ENCODE measurements at regions not wholly inside any gene's neighbourhood (a gene's known extent, or its start where the extent isn't known, plus 50 kb on each side); places are given as distances from the start of the nearest gene placed in this dataset.

GRCh38 chr13:74210693-74211393 lies 76.6 kb upstream of the KLF12 start:
- DNase-seq: no peak

GRCh38 chr13:74206855-74207254 lies 72.7 kb upstream of the KLF12 start:
- DNase-seq: no peak

GRCh38 chr13:74206061-74206561 lies 71.9 kb upstream of the KLF12 start:
- DNase-seq: no peak

- no peak for DNase-seq
These were observed 71.1 kb upstream of the KLF12 start for GRCh38 chr13:74205313-74205690.

DNA sequence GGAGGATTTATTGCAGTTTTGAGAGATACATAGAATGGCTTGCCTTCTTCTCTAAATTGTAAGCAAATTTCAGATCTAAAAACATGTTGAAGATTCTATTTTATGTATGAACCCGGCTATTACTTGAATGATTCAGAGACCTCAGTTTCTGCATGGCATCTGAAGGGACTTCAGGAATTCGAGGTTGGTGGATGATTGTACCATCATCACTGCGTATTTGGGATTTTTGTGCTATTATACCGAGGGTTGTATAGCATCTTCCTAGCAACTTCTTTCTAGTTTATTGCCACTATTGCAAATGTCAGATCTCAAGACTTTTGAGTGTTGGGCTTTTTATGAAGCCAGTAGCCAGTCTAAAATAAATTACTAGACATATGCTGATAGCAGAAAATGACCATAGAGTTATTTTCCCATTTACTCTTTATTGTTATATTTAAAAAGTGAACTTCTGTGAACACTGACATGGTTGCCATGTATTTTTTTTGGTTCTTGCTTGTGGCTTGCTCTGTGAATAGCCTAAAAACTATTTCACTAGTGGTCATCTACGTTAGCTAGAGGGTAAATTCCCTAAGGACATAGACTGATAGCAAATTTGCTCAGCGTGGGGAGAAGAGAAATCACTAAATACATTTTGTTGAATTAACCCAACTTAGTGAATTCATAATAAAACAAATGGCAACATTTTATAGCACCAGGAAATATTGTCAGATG lies 70.6 kb upstream of the KLF12 start:
- no peak for DNase-seq

DNA sequence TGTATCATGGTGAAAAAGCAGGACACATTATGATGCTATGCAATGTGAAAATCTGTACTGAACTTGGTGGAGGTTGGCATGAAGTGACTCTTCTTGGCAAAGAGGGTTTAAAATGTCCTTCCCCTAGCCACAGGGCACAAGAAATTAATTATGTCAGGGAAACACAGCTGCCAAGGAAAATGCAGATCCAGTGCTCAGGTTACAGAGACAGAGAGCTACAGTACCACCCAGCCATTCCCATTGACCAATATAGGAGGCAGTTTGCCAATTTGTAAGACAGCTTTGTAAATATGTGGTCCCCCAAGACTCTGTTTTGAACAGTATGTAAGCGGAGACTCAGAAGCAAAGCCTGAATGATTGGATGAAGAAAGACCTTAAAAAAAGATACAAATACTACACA lies 69.4 kb upstream of the KLF12 start:
- no peak for DNase-seq

DNA sequence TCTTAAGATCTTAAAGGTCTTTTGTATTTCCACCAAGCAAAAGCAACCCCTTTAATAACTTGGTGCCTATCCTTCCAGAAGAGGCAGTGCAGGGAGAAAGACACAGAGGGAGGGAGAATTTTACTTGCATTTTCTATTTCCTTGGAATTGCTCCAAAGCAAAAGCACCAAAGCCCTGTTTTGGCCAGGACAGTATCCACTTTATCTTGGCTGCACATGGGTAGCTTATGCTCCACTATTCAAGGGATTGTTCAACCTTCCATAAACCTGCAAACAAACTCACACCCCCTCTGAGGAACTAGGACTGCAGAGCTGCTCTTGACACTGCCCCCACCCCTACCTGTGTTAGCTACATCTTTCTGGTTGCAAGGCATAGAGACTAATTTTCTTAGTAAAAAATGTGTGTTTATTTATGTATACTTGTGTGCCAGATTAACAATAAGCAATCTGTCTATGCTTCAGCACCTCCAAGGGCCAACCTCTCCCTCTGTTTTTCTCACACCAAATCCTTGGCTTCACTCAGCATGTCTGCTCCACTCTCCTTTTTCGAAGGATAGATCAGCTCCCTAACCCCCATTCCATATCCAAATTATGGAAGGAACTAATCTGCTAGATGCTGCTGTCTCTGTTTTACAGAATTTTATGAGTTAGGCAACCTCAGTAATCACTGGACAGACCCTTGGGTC lies 68.1 kb upstream of the KLF12 start:
- DNase-seq: no peak

- DNase-seq: no peak
These were observed 67.3 kb upstream of the KLF12 start for GRCh38 chr13:74201530-74201929.

- DNase-seq: no peak
These were observed 65.9 kb upstream of the KLF12 start for GRCh38 chr13:74200081-74200480.

DNA sequence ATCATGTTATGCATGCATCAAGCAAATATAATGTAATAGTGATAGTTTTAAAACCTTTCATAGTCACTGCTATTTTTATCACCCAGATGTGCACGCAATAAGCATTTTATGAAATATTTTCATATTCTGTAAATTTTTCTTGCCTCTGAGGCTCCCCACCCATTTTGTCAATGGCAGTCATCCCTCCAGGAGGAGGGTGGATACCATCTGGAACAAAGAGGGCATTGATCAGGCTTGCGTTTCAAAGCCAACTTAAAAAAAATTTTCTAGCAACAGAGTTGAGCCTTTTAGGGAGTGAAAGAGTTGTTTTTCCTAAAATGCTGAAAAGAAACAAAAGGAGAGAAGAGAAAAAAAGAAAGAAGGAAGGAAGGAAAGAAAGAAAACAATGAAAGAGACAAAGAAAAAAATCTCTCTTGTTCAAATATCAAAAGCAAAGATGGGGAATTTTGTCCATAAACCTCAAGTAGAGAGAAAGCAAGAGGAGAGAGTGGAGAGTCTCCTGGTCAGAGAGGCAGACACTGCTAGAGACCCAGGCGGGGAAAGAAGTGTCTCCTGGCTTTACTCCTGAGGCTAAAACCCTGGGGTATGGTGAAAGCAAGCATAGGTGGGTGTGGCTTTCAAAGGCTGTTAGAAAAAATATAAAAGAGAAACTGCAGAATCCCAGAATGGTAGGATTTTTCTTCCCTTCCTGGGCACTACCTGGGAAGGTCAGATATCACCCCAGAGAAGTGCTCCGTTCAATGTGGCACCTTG lies 63.6 kb upstream of the KLF12 start:
- no peak for DNase-seq

- no peak for DNase-seq
These were observed 60.6 kb upstream of the KLF12 start for GRCh38 chr13:74194846-74195245.

- DNase-seq: no peak
These were observed 59.2 kb upstream of the KLF12 start for GRCh38 chr13:74193391-74193790.

DNA sequence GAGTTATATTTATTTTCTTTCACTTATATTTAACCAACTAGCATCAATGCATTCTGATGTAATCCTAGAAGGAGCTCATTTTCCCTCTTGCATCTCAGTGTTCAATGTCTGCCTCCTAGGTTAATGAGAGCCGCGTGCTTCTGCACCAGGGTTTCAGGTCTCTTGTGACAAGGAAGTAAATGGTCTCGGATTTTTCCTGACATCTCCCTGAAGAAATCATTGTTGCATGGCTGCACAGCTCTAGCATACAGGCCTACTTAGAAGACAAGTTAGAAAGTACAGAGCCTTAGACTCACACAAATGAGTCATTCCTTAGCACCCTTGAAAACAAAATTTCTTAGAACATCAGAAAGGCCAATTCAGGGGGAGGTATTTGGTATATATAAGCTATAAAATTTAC lies 57.2 kb upstream of the KLF12 start:
- peak in 1 of 58 donors; percentile 3 for DNase-seq

- DNase-seq: no peak
These were observed 56.8 kb upstream of the KLF12 start for GRCh38 chr13:74190999-74191398.

GRCh38 chr13:74187564-74187963 lies 53.4 kb upstream of the KLF12 start:
- DNase-seq: no peak

DNA sequence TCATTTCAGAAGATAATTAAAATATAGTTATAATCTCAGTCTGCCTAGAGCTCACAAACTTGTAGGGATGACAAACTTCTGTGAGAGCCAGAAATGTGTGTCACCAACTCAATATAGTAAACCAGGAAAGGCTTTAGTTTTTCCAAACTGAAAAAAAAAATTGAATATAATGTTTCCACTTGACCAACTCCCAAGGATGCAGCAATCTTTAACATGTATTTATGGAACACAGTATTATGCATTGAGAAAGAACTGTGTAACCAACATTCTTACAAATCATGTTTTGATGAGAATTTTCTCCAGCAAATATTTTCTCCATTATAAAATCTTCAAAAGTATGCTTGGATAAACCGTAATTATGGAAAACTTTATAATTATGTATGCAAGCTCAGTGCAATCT lies 50.1 kb upstream of the KLF12 start:
- DNase-seq: no peak
